Activated CD8-positive, alpha-beta T cell treated with anti-CD3 and anti-CD28 coated beads, Interleukin-2, amount 10 ng/mL, durations not matched to agents 7 days and 5 days (primary cell): ENCODE measurements at regions not wholly inside any gene's neighbourhood (a gene's known extent, or its start where the extent isn't known, plus 50 kb on each side); places are given as distances from the start of the nearest gene placed in this dataset.

Experiments
- ATAC-seq: fragments of 150-1000 bp; cut with Tn5 transposase; one replicate; pipeline ENCODE4 v1.10.0; 2021; ENCODE audit warnings: moderate library complexity
- CTCF ChIA-PET: fragments of 350-600 bp; sonication (Branson Sonifier 250); formaldehyde crosslinking; loops from one replicate; lab custom pipeline; 2021; ENCODE audit warnings: antibody characterized with exemption; lab: Charles Lee
- POLR2A ChIA-PET: fragments of 350-600 bp; sonication (Branson Sonifier 250); formaldehyde crosslinking; loops from one replicate; lab custom pipeline; 2021; ENCODE audit warnings: antibody characterized with exemption; lab: Charles Lee
- DNase-seq: peaks from one replicate; pipeline ENCODE4 v3.0.0-alpha.2; 2020
- H3K27ac Mint-ChIP-seq: one replicate; pipeline ENCODE4 v1.8.0; 2021; ENCODE audit warnings: mild to moderate bottlenecking, mixed read lengths
- H3K27me3 Mint-ChIP-seq: one replicate; pipeline ENCODE4 v1.8.0; 2021; ENCODE audit warnings: low read depth, mixed read lengths
- H3K36me3 Mint-ChIP-seq: one replicate; pipeline ENCODE4 v1.8.0; 2021; ENCODE audit warnings: low read depth, mixed read lengths
- H3K4me1 Mint-ChIP-seq: one replicate; pipeline ENCODE4 v1.8.0; 2021; ENCODE audit warnings: low read depth, mixed read lengths
- H3K4me3 Mint-ChIP-seq: one replicate; pipeline ENCODE4 v1.8.0; 2021; ENCODE audit warnings: mild to moderate bottlenecking, mixed read lengths
- H3K9me3 Mint-ChIP-seq: one replicate; pipeline ENCODE4 v1.8.0; 2022; ENCODE audit warnings: mixed read lengths; ENCODE audit not compliant: insufficient read depth

DNA sequence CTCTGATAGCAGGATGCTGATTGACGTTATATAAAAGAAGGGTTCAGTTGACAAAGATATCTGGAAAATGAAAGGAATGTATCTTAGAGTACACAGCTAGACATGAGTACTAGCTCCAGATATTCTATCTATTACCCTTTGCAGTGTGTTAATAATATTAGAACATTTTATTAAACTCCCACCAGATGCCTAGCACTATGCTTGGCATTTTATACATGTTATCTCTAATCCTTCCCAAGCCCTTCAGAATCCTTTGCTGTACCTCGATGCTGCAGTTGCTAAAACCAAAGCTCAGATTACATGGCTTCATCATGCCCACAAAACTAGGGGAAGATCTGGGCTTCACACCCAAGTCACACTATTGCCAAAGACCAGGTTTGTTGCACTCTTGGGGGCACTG lies 350.1 kb upstream of the AZI2 start:
- H3K4me1 Mint-ChIP-seq, result no peaks in the 10 kb centered on the region
- CTCF ChIA-PET, result interaction anchor here (1.6 kb wide), 1 partner anchor 32 kb away, joined by 4 read pairs; no protein-coding TSS in a partner anchor
- DNase-seq, result no peak
- no peaks in the 10 kb centered on the region for H3K36me3 Mint-ChIP-seq
- no peak for ATAC-seq
- no peak overlapping the region for H3K4me3 Mint-ChIP-seq
- H3K27ac Mint-ChIP-seq, result no peak overlapping the region
- no peaks in the 10 kb centered on the region for H3K9me3 Mint-ChIP-seq
- POLR2A ChIA-PET, result no interaction called here
- H3K27me3 Mint-ChIP-seq, result no peaks in the 10 kb centered on the region

GRCh38 chr3:28699283-28699682 lies 350.7 kb upstream of the AZI2 start:
- ChIA-PET CTCF (interaction anchor here (1.6 kb wide), 1 partner anchor 32 kb away, joined by 4 read pairs; no protein-coding TSS in a partner anchor), POLR2A (no interaction called here)
- DNase-seq, result no peak
- H3K27ac Mint-ChIP-seq, result no peak overlapping the region
- no peak for ATAC-seq
- H3K9me3 Mint-ChIP-seq, result no peaks in the 10 kb centered on the region
- no peak overlapping the region for H3K4me3 Mint-ChIP-seq
- H3K4me1 Mint-ChIP-seq, result no peaks in the 10 kb centered on the region
- H3K36me3 Mint-ChIP-seq, result no peaks in the 10 kb centered on the region
- no peaks in the 10 kb centered on the region for H3K27me3 Mint-ChIP-seq

DNA sequence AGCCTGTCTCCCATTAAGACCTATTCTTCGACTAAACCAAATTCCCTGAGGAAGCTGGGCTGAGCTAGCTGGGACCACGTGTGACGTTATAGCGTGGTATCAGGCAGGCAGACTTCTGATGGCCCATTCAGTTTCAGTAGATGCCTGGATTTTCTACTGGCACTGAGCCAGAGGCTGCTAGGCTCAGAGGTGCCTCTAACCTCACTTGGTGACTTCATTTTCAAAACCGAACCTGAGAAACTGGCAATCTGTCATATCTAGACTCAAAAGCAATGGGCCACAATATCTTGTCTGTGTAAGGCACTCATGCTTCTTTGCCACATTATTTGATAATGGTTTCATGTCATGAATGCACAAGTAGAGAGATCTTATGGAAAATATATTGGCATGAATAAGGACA lies 352.1 kb upstream of the AZI2 start:
- no peaks in the 10 kb centered on the region for H3K4me1 Mint-ChIP-seq
- CTCF ChIA-PET, result no interaction called here
- no peak overlapping the region for H3K27ac Mint-ChIP-seq
- POLR2A ChIA-PET, result no interaction called here
- H3K4me3 Mint-ChIP-seq, result no peak overlapping the region
- no peaks in the 10 kb centered on the region for H3K9me3 Mint-ChIP-seq
- H3K27me3 Mint-ChIP-seq, result no peaks in the 10 kb centered on the region
- ATAC-seq (no peak), DNase-seq (no peak)
- H3K36me3 Mint-ChIP-seq, result no peaks in the 10 kb centered on the region

DNA sequence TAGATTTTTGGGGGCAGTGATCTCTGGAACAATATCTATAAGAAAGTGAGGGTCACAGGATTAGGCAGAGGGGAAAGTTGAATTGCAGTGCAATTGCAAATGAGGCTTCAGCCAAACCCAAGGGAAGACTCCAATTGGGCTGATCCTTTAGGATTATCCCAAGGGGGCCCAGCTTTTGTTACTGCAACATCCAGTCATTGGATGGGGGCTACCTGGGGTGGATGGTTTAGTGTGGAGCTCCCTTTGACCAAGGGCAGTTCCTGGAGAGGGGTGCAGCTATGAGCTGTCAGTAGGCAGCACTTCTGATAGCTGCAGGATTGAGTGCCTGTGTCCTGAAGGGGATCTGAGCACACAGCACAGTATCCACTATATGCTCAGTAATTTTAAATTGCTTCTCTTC lies 355.2 kb upstream of the AZI2 start:
- Mint-ChIP-seq H3K4me3 (no peak overlapping the region), H3K27me3 (no peaks in the 10 kb centered on the region), H3K4me1 (no peaks in the 10 kb centered on the region), H3K27ac (no peak overlapping the region), H3K9me3 (no peaks in the 10 kb centered on the region), H3K36me3 (no peaks in the 10 kb centered on the region)
- no peak for ATAC-seq
- no peak for DNase-seq
- POLR2A ChIA-PET, result no interaction called here
- CTCF ChIA-PET, result no interaction called here

DNA sequence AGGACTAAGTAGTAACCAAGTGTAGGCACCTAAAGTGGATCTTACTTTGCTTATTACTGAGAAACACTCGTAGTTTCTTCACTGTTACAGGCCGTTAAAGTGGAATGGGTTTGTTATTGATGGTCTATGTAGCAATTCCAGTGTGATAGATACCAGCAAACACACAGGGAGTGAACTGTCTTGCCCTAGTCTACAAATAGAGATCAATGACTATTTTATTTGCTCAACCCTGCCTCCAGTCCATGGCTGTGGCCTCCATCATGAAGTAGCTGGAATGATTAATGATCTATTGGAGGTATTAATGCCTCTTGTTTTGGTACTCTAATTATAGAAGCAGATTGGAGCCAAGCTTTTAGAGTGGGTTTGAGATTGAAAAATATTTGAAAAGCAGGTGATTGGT lies 362.7 kb upstream of the AZI2 start:
- ChIA-PET POLR2A (no interaction called here), CTCF (interaction anchor here (1.2 kb wide), 1 partner anchor 44 kb away, joined by 3 read pairs; no protein-coding TSS in a partner anchor)
- Mint-ChIP-seq H3K9me3 (no peaks in the 10 kb centered on the region), H3K4me3 (no peak overlapping the region), H3K36me3 (no peaks in the 10 kb centered on the region), H3K4me1 (no peaks in the 10 kb centered on the region), H3K27ac (no peak overlapping the region), H3K27me3 (no peaks in the 10 kb centered on the region)
- ATAC-seq, result no peak
- no peak for DNase-seq

DNA sequence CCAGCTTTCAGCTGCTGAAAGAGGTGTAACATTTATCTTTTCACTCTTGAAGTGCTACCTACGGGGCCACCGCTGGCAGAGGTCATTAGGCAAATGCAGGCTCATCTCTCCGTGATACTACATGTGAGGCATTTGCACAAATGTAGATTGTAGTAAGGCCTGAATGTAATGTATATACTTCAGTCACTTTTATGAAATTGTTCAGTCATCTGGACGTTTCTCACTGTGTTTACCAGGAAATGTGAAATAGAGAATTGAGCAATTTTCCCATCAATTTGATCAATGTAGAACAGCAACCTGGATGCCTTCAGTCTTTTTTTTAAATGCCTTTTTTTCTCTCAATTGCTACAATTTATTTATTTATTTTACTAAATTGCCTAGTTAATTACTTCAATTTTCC lies 368.3 kb upstream of the AZI2 start:
- Mint-ChIP-seq H3K4me3 (no peak overlapping the region), H3K27me3 (no peaks in the 10 kb centered on the region), H3K36me3 (no peaks in the 10 kb centered on the region), H3K27ac (no peak overlapping the region), H3K9me3 (no peaks in the 10 kb centered on the region), H3K4me1 (no peaks in the 10 kb centered on the region)
- ATAC-seq (no peak), DNase-seq (no peak)
- CTCF ChIA-PET, result no interaction called here
- POLR2A ChIA-PET, result no interaction called here

GRCh38 chr3:28718074-28718849 lies 369.6 kb upstream of the AZI2 start:
- ATAC-seq (no peak), DNase-seq (no peak)
- Mint-ChIP-seq H3K27me3 (no peaks in the 10 kb centered on the region), H3K4me1 (no peaks in the 10 kb centered on the region), H3K36me3 (no peaks in the 10 kb centered on the region), H3K27ac (no peak overlapping the region), H3K9me3 (no peaks in the 10 kb centered on the region), H3K4me3 (no peak overlapping the region)
- CTCF ChIA-PET, result no interaction called here
- POLR2A ChIA-PET, result no interaction called here

- POLR2A ChIA-PET, result no interaction called here
- Mint-ChIP-seq H3K4me1 (no peaks in the 10 kb centered on the region), H3K27me3 (no peaks in the 10 kb centered on the region), H3K9me3 (no peaks in the 10 kb centered on the region), H3K27ac (no peak overlapping the region), H3K36me3 (no peaks in the 10 kb centered on the region), H3K4me3 (no peak overlapping the region)
- ATAC-seq (no peak), DNase-seq (no peak)
- CTCF ChIA-PET, result no interaction called here
Measured at GRCh38 chr3:28726840-28727239, 378.2 kb upstream of the AZI2 start.

- ChIA-PET CTCF (no interaction called here), POLR2A (no interaction called here)
- H3K4me3 Mint-ChIP-seq, result no peak overlapping the region
- H3K36me3 Mint-ChIP-seq, result no peaks in the 10 kb centered on the region
- ATAC-seq, result no peak
- no peaks in the 10 kb centered on the region for H3K27me3 Mint-ChIP-seq
- no peak overlapping the region for H3K27ac Mint-ChIP-seq
- no peaks in the 10 kb centered on the region for H3K4me1 Mint-ChIP-seq
- DNase-seq, result no peak
- H3K9me3 Mint-ChIP-seq, result no peaks in the 10 kb centered on the region
Measured at GRCh38 chr3:28727307-28727706, 378.7 kb upstream of the AZI2 start.

- H3K9me3 Mint-ChIP-seq, result no peaks in the 10 kb centered on the region
- no peak overlapping the region for H3K4me3 Mint-ChIP-seq
- DNase-seq (no peak), ATAC-seq (no peak)
- no peak overlapping the region for H3K27ac Mint-ChIP-seq
- no peaks in the 10 kb centered on the region for H3K36me3 Mint-ChIP-seq
- ChIA-PET CTCF (no interaction called here), POLR2A (no interaction called here)
- H3K27me3 Mint-ChIP-seq, result no peaks in the 10 kb centered on the region
- no peaks in the 10 kb centered on the region for H3K4me1 Mint-ChIP-seq
Measured at GRCh38 chr3:28738425-28738824, 389.8 kb upstream of the AZI2 start.

DNA sequence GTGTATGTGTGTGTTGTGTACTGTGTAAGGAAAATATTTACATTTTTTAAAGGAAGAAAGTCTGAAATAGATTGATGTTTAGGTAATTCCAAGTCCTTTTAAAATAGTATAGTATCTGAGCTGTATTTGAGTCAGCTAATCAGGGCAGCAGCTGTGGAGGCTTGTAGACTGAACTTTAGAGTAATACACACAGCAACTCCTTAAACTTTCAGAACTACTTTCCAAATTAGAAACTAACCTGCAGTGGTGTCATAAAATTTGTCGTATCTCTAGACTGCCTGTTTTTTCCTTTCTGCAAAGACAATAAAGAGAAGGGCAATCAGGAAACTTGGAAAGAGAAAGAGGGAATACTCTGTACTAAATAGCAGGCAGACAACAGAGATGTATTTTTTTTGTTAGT lies 391.0 kb upstream of the AZI2 start:
- H3K4me3 Mint-ChIP-seq, result no peak overlapping the region
- no peak for DNase-seq
- H3K4me1 Mint-ChIP-seq, result no peaks in the 10 kb centered on the region
- POLR2A ChIA-PET, result no interaction called here
- H3K27ac Mint-ChIP-seq, result no peak overlapping the region
- CTCF ChIA-PET, result no interaction called here
- H3K9me3 Mint-ChIP-seq, result no peaks in the 10 kb centered on the region
- no peak for ATAC-seq
- H3K27me3 Mint-ChIP-seq, result no peaks in the 10 kb centered on the region
- no peaks in the 10 kb centered on the region for H3K36me3 Mint-ChIP-seq

GRCh38 chr3:28743271-28743670 lies 394.6 kb upstream of the AZI2 start:
- Mint-ChIP-seq H3K4me3 (no peak overlapping the region), H3K27ac (no peak overlapping the region), H3K9me3 (no peaks in the 10 kb centered on the region), H3K27me3 (no peaks in the 10 kb centered on the region), H3K36me3 (no peaks in the 10 kb centered on the region), H3K4me1 (no peaks in the 10 kb centered on the region)
- no peak for DNase-seq
- POLR2A ChIA-PET, result no interaction called here
- CTCF ChIA-PET, result no interaction called here
- ATAC-seq, result no peak

GRCh38 chr3:28743831-28744230 lies 395.2 kb upstream of the AZI2 start:
- ChIA-PET POLR2A (no interaction called here), CTCF (no interaction called here)
- H3K4me1 Mint-ChIP-seq, result no peaks in the 10 kb centered on the region
- no peaks in the 10 kb centered on the region for H3K36me3 Mint-ChIP-seq
- ATAC-seq, result no peak
- no peak overlapping the region for H3K4me3 Mint-ChIP-seq
- no peaks in the 10 kb centered on the region for H3K27me3 Mint-ChIP-seq
- H3K27ac Mint-ChIP-seq, result no peak overlapping the region
- no peak for DNase-seq
- H3K9me3 Mint-ChIP-seq, result no peaks in the 10 kb centered on the region
